Common myeloid progenitor, CD34-positive (primary cell): ENCODE measurements at regions not wholly inside any gene's neighbourhood (a gene's known extent, or its start where the extent isn't known, plus 50 kb on each side); places are given as distances from the start of the nearest gene placed in this dataset.

Experiments used
- CTCF ChIA-PET: fragments of 350-600 bp; sonication (Branson Sonifier 250); formaldehyde crosslinking; loops from one replicate; lab custom pipeline; 2021; ENCODE audit warnings: antibody characterized with exemption; lab: Charles Lee
- POLR2A ChIA-PET: fragments of 350-600 bp; sonication (Branson Sonifier 250); formaldehyde crosslinking; loops from one replicate; lab custom pipeline; 2021; ENCODE audit warnings: antibody characterized with exemption; lab: Charles Lee
- DNase-seq, 3 donors: peaks; one replicate each; pipeline versions ENCODE4 v3.0.0 to v3.0.0-alpha.2; 2013
- H3K27ac ChIP-seq, 2 experiments: 1 replicate in 1 of 2; 2 replicates in 1 of 2; pipeline ENCODE4 v1.7.0; 2013; ENCODE audit warnings: inconsistent platforms in 2 of 2, low read length in 2 of 2, mild to moderate bottlenecking in 2 of 2, low read depth in 1 of 2, moderate library complexity in 1 of 2; ENCODE audit not compliant: severe bottlenecking in 2 of 2, insufficient read depth in 1 of 2, poor library complexity in 1 of 2
- H3K27me3 ChIP-seq, 5 experiments: replicated peaks in 2 of 5; 1 replicate in 3 of 5; 2 replicates in 2 of 5; pipeline versions ENCODE4 v1.6.1 to v1.7.0; 2013; ENCODE audit warnings: low read length in 4 of 5, mild to moderate bottlenecking in 2 of 5, moderate library complexity in 2 of 5, inconsistent platforms in 1 of 5; ENCODE audit not compliant: insufficient read depth in 5 of 5, control insufficient read depth in 4 of 5
- H3K36me3 ChIP-seq, 4 experiments: 1 replicate in 2 of 4; 2 replicates in 2 of 4; pipeline versions ENCODE4 v1.6.1 to v1.7.0; 2013; ENCODE audit warnings: low read length in 3 of 4, control low read depth in 1 of 4, mild to moderate bottlenecking in 1 of 4; ENCODE audit not compliant: control insufficient read depth in 4 of 4, insufficient read depth in 4 of 4
- H3K4me1 ChIP-seq, 4 experiments: 1 replicate in 3 of 4; 2 replicates in 1 of 4; pipeline versions ENCODE4 v1.6.1 to v1.7.1; 2013; ENCODE audit warnings: low read length in 3 of 4, mild to moderate bottlenecking in 3 of 4, control low read depth in 1 of 4, inconsistent platforms in 1 of 4, moderate library complexity in 1 of 4; ENCODE audit not compliant: control insufficient read depth in 4 of 4, insufficient read depth in 4 of 4; ENCODE audit errors: control extremely low read depth in 1 of 4
- H3K4me3 ChIP-seq, 7 experiments: 1 replicate in 4 of 7; 2 replicates in 3 of 7; pipeline versions ENCODE4 v1.5.1 to v1.7.0; 2013; ENCODE audit warnings: mild to moderate bottlenecking in 7 of 7, low read length in 6 of 7, moderate library complexity in 6 of 7, inconsistent platforms in 2 of 7, low read depth in 2 of 7, control low read depth in 1 of 7; ENCODE audit not compliant: insufficient read depth in 4 of 7, control insufficient read depth in 1 of 7; ENCODE audit errors: extremely low read depth in 1 of 7
- H3K9me3 ChIP-seq, 5 experiments: 1 replicate in 4 of 5; 2 replicates in 1 of 5; pipeline versions ENCODE4 v1.6.1 to v1.7.1; 2013; ENCODE audit warnings: low read length in 4 of 5, mild to moderate bottlenecking in 2 of 5, inconsistent platforms in 1 of 5, low read depth in 1 of 5, moderate library complexity in 1 of 5; ENCODE audit not compliant: control insufficient read depth in 4 of 5, insufficient read depth in 2 of 5; ENCODE audit errors: control extremely low read depth in 1 of 5
- WGBS: methylation state at CpG from one replicate; pipeline ENCODE4 v1.1.5; 2013; ENCODE audit not compliant: insufficient coverage; 5-methylcytosine and 5-hydroxymethylcytosine counted together

- WGBS = no CpG with 5 or more reads among the region's 1 CpG
- no peak overlapping the region for H3K4me3 ChIP-seq
- DNase-seq = no peak
- H3K36me3 ChIP-seq = no peaks in the 10 kb centered on the region
- H3K9me3 ChIP-seq = peaks cover 0 to 1% (median 0%) of the 10 kb centered on the region in 5 experiments
- no peaks in the 10 kb centered on the region for H3K27me3 ChIP-seq
- H3K4me1 ChIP-seq = no peaks in the 10 kb centered on the region
- H3K27ac ChIP-seq = no peak overlapping the region
- POLR2A ChIA-PET = no interaction called here
- CTCF ChIA-PET = no interaction called here
Measured at GRCh38 chr11:121839781-121840180, 276.2 kb downstream of the BLID start.

- POLR2A ChIA-PET = no interaction called here
- H3K27ac ChIP-seq = no peak overlapping the region
Measured at GRCh38 chr11:121838571-121838970, 277.4 kb downstream of the BLID start.

GRCh38 chr11:121833970-121834369 is 282.0 kb downstream of the BLID start:
- ChIA-PET POLR2A (no interaction called here), CTCF (no interaction called here)
- H3K27ac ChIP-seq = no peak overlapping the region
- no peak overlapping the region for H3K4me3 ChIP-seq
- no peaks in the 10 kb centered on the region for H3K36me3 ChIP-seq
- H3K9me3 ChIP-seq = peaks cover 5 to 13% (median 5%) of the 10 kb centered on the region in 5 experiments
- no peaks in the 10 kb centered on the region for H3K4me1 ChIP-seq
- H3K27me3 ChIP-seq = no peaks in the 10 kb centered on the region
- DNase-seq = no peak

More at GRCh38 chr11:121838571-121838970, 277.4 kb downstream of the BLID start:
- no CpG with 5 or more reads among the region's 1 CpG for WGBS
- CTCF ChIA-PET = no interaction called here
- Histone ChIP-seq H3K4me1 (no peaks in the 10 kb centered on the region), H3K27me3 (no peaks in the 10 kb centered on the region), H3K36me3 (no peaks in the 10 kb centered on the region), H3K4me3 (no peak overlapping the region), H3K9me3 (peaks cover 0 to 5% (median 0%) of the 10 kb centered on the region in 5 experiments)
- DNase-seq = no peak

- no peak for DNase-seq
- H3K27ac ChIP-seq = no peak overlapping the region
- H3K4me1 ChIP-seq = no peaks in the 10 kb centered on the region
- H3K9me3 ChIP-seq = peaks cover 3 to 13% (median 5%) of the 10 kb centered on the region in 5 experiments
- no peak overlapping the region for H3K4me3 ChIP-seq
- no peaks in the 10 kb centered on the region for H3K36me3 ChIP-seq
- H3K27me3 ChIP-seq = no peaks in the 10 kb centered on the region
- ChIA-PET CTCF (no interaction called here), POLR2A (no interaction called here)
- WGBS = 50% methylated on average over 2 of the region's 2 CpGs
Measured at GRCh38 chr11:121829159-121829643, 286.8 kb downstream of the BLID start.

GRCh38 chr11:121814962-121815361 is 301.1 kb downstream of the BLID start:
- CTCF ChIA-PET = no interaction called here
- no peaks in the 10 kb centered on the region for H3K36me3 ChIP-seq
- POLR2A ChIA-PET = no interaction called here
- no peaks in the 10 kb centered on the region for H3K27me3 ChIP-seq
- no peak overlapping the region for H3K4me3 ChIP-seq
- H3K27ac ChIP-seq = no peak overlapping the region
- 100% methylated on average over 1 of the region's 1 CpG for WGBS
- H3K4me1 ChIP-seq = no peaks in the 10 kb centered on the region
- H3K9me3 ChIP-seq = peaks cover 0 to 14% (median 6%) of the 10 kb centered on the region in 5 experiments
- no peak for DNase-seq

- POLR2A ChIA-PET = no interaction called here
- no peaks in the 10 kb centered on the region for H3K36me3 ChIP-seq
- H3K4me3 ChIP-seq = no peak overlapping the region
- H3K27me3 ChIP-seq = no peaks in the 10 kb centered on the region
- no peak overlapping the region for H3K27ac ChIP-seq
- CTCF ChIA-PET = no interaction called here
- H3K4me1 ChIP-seq = no peaks in the 10 kb centered on the region
- no peak for DNase-seq
- H3K9me3 ChIP-seq = peaks cover 0 to 14% (median 6%) of the 10 kb centered on the region in 5 experiments
Measured at GRCh38 chr11:121814296-121814695, 301.7 kb downstream of the BLID start.

- ChIA-PET POLR2A (no interaction called here), CTCF (no interaction called here)
- H3K4me1 ChIP-seq = no peaks in the 10 kb centered on the region
- no peak overlapping the region for H3K27ac ChIP-seq
- DNase-seq = no peak
- no peak overlapping the region for H3K4me3 ChIP-seq
- no peaks in the 10 kb centered on the region for H3K27me3 ChIP-seq
- H3K9me3 ChIP-seq = peaks cover 0 to 14% (median 6%) of the 10 kb centered on the region in 5 experiments
- 76% methylated on average over 3 of the region's 4 CpGs for WGBS
- no peaks in the 10 kb centered on the region for H3K36me3 ChIP-seq
Measured at GRCh38 chr11:121810291-121810690, 305.7 kb downstream of the BLID start.
